HG02884 (cell line): ENCODE measurements at regions not wholly inside any gene's neighbourhood (a gene's known extent, or its start where the extent isn't known, plus 50 kb on each side); places are given as distances from the start of the nearest gene placed in this dataset.

Source experiments
- ATAC-seq: cut with Tn5 transposase; IDR thresholded peaks from one replicate; pipeline ENCODE4 v1.9.1; 2021; ENCODE audit warnings: mild to moderate bottlenecking, moderate library complexity; ENCODE audit not compliant: unreplicated experiment

DNA sequence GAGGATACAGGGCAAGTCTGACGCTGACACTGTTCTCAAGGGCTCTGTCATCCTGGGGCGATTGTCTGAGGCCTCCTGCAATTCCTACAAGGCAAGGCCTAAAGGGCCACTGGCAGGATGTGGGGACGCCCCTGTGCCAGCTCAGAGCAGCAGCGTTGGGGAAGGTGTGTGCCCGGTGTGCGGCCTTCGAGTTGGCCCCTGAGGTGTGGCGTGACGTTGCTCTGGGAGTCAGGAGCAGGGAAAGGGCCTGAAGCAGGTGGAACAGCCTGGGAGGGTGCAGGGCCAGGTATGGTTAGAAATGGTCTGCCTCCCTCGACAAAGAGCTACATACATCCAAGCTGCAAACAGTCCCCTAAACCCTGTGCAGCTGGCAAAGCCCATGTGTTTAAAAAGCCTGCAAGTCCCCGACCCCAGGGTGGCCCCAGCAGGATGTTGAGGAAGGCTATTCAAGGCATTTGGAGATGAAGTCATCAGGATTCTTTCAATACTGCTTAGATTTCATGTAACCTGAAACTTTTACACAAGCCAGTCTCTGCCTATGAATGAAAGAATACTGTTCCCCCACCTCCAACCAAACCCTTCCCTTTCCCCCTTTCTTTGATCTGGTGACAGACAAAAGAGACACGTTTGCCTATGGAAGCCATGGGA, 142.5 kb upstream of the TNS3 start:
- ATAC-seq, result no peak

DNA sequence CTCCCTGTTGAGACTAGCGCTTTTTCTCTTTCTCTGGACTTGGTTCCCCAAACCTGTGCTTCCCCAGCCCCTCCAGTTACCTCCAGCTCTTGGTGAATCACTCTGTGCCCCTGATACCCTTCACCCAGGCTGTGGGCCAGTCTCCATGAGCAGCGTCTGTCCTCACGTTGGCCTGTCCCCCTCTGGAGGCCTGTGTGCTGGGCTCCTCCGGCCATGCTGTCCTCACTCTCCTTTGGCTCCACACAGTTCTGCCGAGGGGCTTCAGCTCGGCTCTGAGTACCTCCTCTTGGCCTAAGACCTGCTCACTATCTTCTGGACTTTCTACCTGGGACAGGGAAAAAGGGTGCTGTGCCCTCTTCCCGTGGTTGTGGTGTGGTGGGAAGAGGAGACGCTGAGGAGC, 140.2 kb upstream of the TNS3 start:
- no peak for ATAC-seq

DNA sequence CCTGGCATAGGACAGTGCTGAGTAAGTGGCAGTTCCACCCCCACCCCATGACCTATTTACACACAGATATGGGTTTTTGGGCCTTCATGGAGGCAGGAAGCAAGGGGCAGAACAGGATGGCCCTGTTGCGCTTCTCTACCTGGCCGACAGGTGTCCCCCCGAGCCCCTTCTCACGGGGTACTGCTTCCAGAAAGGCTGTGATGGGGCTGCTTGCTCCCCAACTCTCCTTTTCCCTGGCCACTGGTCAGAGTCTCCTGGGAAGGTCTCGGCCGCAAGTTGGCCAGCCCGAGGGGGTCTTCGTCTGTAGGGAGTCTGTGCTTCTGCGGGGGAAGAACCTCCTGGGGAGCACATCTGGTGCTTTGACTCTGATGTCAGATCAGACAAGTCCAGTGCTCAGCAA, 139.8 kb upstream of the TNS3 start:
- ATAC-seq, result no peak

DNA sequence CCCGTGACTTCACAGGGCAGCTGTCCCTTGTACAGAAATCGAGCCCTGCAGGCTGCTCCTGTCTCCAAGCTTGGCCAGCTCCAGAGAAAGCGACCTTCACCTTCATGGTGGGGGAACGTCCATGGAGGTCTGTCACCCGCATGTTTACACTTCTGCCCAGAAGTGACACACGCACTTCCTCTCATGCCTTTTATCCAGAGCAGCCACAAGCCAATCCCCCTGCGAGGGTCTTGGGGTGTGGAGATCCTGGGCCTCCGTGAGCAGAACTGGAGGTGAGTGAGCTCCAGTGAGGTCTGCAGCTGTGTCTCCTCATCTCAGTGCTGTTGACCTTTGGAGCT, 139.0 kb upstream of the TNS3 start:
- no peak for ATAC-seq

DNA sequence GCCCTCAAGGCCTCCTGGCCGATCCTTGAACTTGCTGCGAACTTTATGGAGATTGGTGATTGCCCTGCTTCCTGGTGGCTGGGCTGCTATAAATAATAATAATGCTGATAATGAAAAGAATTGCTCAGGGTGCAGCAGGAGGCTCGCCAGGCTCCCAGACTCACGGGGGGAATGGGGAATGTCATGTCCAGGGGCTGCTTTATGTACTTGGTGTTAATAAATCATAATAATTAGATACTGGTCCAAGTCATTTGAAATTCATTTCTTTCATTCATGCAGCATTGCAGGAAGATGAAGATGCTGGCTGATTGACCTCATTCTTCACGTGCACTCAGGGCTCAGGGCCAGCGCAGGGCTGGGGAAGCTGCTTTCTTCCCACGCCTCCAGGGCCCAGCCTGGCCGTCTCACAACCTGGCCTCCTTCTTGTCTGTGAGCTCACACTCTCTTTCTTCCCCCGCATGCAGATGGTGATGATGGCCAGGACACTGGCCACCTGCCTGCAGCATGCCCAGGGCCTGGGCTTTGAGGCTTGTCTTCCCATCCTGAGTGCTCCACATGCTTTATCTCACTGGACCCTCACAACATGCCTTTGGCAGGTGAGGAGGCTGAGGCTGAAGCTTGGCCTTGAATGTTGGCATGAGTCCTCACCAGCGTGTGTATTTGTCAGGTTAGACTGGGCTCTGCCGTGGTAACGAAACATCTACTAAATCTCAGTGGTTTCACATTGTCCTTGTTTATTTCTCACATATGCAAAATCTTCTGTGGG, 138.4 kb upstream of the TNS3 start:
- peak; percentile 82 for ATAC-seq

DNA sequence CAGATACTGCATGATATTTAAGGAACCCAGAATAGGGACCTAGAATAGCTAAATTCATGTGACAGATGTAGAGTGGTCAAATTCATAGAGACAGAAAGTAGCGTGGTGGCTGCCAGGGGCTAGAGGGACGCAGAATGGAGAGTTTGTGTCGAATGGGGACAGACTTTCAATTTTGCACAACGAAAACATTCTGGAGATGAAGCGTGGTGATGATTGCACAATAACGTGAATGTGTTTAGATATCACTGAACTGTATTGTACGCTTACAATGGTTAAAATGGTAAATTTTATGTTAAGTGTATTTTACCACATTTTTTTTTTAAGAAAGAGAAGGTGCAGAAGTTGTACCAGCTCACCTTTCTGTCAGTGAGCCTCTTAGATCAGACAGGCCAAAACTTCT, 137.8 kb upstream of the TNS3 start:
- no peak for ATAC-seq

DNA sequence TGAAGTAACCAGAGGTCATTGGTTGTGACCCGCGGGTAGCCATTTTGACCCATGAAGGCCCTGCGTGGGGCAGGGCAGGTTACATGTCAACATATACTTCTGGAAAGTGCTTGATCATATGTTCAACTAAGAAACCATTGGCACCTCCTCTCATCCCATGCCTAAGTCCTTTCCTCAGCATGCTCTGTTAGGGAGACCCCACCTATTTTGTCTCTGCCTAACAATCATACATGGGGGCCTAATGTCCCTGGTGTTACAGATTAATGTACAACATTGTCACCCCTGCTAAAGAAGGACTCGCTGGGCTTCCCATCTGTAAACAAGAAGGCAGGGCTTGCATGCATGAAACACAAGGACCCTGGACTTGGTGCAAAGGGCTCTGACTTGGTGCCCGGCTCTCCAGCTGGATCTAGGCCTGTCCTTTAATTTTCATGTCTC, 133.7 kb upstream of the TNS3 start:
- no peak for ATAC-seq

DNA sequence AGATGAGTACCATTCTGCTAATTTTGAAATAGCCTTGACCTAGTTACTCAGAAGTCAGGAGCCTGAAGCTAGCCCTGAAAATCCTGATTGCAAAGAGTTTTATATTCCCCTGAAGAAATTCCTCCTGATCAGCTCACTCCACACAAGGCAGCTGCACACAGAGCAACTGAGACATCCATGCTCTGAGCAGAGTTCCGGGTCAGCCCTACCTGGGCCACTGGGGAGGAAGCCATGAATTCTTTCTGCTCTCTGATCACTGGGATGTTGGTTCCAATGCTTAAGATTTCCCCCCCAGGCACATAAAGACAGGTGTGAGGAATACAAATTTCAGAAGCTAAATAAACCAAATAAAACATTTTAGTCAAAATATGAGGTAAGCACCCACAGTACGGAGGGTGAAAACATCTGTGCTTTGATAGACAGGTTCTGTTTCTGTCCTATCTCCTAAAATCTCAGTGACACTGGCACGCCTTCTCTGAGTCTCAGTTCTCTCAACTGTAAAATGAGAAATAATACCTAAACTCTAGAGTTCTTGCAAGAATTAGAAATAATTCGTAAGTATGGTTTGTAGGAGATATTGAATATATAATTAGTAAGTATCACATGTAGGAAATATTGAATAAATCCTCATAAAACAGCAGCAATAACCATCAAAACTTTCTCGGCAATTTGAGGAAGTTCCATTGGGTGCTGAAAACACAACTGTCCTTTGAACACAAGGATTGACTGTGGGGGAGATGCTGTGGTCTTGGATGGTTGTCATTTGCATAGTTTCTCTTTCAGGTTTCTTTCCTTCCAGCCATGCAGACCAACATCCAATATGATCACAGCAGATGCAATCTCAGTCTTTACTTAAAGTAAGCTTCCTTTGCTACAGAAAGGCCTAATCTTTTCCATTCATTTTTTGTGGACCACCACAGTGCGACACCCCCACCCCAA, 133.0 kb upstream of the TNS3 start:
- ATAC-seq, result peak; percentile 98

DNA sequence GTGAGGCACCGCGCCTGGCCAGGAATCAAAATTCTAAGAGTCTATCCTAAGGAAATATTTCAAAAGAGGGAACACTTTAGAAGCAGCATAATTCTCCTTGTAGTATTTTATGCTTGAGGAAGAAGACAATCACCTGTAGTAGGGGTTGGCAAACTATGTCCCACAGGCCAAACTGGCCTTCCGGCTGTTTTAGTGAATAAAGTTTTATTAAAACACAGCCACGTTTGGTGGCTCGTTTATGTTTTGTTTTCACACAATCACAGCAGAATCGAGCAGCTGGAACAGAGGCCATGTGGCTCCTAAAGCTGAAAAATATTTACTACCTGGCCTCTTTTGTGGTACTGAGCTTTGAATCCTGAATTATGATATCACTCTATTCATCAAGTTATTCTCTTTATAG, 131.7 kb upstream of the TNS3 start:
- no peak for ATAC-seq

DNA sequence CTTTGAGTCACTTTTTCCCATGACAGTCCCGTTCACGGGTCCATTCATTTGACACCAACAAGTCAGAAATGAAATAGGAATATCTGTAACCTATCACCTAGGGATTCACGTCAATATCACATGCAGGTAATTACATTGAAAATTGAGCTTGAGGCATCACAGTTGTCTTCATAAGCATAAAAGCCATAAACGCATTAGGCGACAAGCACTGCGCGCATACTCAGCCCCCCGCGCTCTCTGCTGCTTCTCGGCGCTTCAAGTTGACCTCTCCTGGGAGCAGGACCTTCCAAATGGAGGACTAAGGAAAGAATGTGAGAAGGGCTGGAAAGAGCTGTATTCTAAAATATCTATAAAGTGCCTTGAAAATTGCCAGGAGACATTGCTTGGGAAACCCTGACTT, 130.5 kb upstream of the TNS3 start:
- no peak for ATAC-seq

DNA sequence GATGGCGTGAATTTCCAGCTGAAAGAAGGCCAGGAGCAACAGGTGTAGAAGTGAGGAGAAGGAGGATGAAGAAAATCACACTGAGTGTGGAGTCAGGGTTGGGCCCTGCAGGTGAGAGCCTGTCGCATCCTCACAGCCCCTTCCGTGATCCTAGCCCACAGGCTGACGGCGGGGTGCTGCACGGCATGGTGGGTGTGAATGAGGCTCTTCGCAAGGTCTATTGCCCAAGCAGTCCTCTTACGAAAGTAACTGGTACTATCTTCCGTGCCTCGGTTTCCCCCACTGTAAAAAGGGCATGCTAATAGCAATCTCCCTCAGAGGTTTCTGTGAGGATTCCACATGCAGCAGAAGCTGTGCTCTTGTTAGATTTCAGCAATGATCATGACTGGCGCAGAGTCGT, 129.9 kb upstream of the TNS3 start:
- no peak for ATAC-seq

DNA sequence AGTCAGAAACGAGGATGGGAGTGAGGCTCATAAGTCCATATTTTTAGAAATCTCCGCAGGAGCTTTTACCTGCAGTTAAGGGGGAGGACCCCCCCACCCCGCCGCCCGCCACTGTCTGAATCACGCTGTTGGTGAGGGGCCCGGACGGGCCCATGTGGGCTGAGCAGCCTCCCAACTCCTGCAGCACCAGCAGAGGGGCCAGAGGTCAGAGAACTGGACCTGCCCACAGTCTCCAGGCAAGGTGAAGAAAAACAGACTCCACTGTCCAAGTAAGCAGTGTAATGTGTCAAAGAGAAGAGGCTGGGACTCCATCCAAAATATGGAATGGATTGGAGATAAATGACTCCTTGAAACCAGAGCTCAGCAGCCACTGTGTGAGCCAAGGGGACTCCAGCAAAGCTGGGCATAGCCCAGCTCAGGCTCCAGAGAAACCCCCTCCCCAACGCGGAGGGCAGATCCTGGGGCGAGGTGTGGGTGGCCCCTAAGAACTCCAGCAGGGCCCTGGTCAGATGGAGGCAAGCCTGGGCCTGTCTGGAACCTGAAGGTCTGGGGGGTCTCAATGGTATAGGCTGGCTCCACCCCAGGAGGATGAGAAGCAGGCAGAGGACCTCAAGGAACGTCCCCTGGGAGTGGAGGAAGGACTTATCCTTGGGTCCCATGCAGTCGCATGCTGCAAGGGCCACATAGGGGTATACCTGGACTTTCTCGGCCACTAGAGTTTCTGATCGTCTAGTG, 128.5 kb upstream of the TNS3 start:
- no peak for ATAC-seq

DNA sequence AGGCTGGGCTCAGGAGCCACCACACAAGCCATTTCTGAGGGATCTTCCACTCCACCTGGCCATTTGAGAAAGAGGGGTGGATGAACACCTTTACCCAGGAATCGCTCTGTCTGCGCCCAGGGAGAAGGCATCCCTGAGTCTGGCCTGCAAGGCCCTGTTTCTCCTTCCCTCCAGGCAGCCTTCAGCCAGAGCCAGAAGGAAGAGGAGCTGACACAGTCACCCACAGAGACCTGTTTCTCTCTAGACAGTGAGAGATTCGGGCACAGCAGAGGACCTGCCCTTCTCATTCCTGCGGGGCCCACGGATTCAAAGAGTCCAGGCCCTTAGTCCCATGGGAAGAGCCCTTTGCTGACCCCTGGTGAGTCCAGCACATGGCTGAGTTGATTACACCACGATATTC, 127.5 kb upstream of the TNS3 start:
- no peak for ATAC-seq

DNA sequence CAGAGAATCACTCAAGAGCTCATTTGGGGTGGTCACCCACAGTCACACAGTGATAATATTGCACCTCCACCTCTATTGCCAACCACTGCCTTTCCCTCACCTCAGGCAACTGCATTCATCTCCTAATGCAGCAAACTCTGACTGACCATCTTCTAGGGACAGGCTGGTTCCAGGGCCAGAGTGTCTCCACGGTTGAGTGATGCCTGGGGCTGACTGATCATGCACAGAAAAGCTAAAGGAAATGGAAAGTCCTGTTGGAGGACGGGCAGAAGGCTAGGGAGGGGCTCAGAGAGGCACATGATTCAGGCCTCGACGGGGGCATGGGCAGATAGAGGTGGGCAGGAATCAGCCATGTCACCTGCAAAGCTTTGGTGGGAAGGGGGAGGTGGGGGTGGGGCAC, 127.1 kb upstream of the TNS3 start:
- no peak for ATAC-seq

DNA sequence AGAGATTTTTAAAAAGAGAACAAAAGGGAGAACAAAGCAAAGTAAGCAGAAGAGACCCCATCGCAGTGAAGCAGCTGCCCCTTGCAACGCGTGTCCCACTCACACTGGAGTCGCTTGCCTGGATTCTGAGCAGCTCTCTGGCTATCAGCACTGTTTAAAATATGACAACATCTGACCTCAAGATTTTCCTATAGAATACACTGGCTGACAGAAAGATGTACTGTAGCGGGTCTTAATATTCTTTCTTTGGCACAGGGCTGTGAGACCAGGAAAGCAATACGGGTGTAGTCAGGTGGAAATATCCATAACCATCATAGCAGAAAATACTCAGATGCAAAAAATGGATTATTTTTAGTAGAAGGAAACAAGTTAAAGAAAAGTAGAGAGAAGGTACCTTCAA, 125.7 kb upstream of the TNS3 start:
- no peak for ATAC-seq

DNA sequence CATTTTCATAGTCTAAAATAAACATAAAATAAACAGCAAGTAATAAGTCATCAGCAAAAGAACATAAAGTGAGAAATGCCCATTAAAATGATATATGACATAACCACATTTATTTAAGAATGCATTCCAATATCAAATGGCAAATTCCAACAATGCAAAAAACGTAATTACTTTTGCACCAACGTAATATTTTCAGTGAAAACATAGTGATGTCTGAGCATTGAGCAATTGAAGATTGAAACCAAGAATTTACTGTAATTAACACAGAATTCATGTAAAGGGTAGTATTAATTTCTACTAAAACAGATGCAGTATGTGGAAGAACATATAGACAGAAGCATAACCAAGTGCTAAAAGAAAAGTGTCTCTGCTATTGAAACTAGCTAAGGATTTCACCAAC, 123.0 kb upstream of the TNS3 start:
- no peak for ATAC-seq

DNA sequence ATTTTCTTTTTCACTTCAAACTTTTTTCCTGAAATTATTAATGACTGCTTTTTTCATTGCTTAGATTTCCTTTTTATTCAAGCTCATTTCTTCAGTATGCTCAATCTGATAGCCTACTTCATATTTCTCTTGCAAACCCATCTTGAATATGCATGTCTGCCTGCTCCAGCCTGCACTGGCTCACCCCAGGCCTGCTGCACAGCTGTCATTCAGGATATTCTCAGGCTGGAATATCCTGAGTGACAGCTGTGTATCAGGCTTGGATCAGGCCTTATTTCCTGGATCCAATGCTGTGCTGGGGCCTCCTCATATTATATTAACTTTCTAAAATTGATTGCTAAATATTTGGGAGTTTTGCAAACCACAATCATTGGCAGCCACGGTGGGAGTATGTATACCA, 120.2 kb upstream of the TNS3 start:
- no peak for ATAC-seq

DNA sequence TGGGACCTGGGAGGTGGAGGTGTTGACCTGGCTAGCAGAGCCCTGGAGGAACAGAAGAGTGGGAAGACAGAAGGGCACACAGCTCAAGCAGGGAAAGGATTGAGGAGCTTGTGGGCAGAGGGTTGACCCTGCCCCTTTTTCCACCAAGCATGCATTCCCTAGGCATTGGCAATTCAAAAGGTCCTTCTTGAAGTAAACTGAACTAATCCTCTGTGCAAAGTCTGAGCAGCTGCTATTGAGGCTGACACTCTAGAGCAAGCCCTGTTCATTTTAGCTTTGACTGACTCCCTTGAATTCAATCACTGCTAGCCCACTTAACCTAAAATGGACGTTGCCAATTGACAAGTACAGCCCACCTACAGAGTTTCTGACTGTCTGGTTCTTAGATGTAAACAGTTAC, 116.5 kb upstream of the TNS3 start:
- ATAC-seq, result no peak

DNA sequence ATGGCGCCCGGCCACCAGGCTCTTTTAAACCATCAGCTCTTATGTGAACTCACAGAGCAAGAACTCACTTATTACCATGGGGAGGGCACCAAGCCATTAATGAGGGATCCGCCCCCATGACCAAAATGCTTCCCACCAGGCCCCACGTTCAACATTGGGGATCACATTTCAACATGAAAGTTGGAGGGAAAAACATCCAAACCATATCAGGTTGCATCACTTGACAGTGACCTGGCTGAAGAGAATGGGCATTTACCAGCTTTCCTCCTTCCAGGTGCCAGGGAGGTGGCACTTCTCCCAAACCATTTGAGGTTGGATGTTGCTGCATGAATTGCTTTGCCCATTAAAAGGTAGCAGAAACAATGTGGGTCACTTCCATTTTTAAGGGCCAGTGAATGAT, 115.6 kb upstream of the TNS3 start:
- ATAC-seq, result no peak

DNA sequence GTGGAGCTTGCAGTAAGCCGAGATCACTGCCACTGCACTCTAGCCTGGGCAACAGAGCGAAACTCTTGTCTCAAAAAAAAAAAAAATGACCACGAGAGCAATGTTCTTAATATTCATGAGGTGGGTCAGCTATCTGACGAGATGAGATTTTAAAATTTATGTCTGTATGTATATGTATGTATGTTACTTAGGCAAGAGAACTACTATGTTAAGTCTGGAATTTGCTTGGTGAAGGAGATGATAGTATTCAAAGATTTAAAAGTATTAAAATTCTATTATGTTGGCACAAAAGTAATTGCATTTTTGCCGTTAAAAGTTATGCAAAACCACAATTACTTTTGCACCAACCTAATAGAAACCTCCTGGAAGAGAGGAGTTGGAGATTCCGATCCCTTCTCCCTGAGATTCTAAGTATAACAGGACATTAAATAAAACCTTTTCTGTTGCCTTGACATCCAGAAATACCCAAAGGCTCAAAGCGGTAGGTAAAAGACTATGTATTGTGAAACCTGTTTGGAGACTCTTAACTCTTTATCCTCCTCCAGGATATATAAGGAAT, 114.3 kb upstream of the TNS3 start:
- no peak for ATAC-seq

DNA sequence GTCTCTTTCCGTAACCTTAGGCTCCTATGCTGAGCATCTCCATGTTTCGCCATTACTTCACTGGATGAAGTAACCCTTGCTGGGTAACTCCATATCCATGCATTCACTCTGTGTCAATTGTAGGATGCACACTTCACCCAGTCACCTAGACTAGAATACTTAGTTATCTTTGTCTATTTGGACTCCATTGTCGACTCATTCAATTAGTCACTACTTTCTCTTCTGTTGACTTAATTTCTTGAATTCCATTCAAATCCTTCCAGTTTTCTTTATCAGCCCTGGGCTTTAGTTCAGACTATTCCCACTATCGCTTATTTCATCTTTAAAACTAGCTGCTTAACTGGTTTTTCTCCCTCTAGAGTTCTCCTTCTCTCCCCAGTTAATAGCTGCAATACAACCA, 111.3 kb upstream of the TNS3 start:
- ATAC-seq, result no peak
